K562 (cell line): ENCODE measurements at regions not wholly inside any gene's neighbourhood (a gene's known extent, or its start where the extent isn't known, plus 50 kb on each side); places are given as distances from the start of the nearest gene placed in this dataset.

ENCODE experiments used
- ATAC-seq: fragments of 200-7000 bp; cut with Tn5 transposase; 3 replicates; pipeline ENCODE4 v1.9.1; 2020; ENCODE audit warnings: moderate library complexity
- BruUV-seq: library from RNA; stranded (reverse); fragments of 400-500 nt; replicated peaks from 2 replicates; lab custom pipeline; 2021; lab: Mats Ljungman, UMichigan
- CTCF ChIA-PET: fragments of 300-600 bp; formaldehyde crosslinking; extraction: SDS; loops from one replicate; lab custom pipeline; 2021; ENCODE audit warnings: low intra/inter-chr PET ratio; lab: Yijun Ruan, JAX
- POLR2A ChIA-PET: fragments of 300-600, 350-650 bp; sonication (Branson Sonifier 250); formaldehyde crosslinking; extraction: SDS; loops from one replicate; lab custom pipeline; 2021; ENCODE audit warnings: antibody characterized with exemption, inconsistent platforms; lab: Yijun Ruan, JAX
- DNase-seq, 4 experiments: peaks; one replicate each; pipeline versions ENCODE4 v3.0.0 to v3.0.0-alpha.2; 2011 to 2018; ENCODE audit warnings: low spot score in 3 of 4, mixed read lengths in 3 of 4; ENCODE audit errors: extremely low read depth in 1 of 4
- FAIRE-seq: peaks from 2 replicates; lab custom pipeline; 2011; peaks lifted over from hg19 to GRCh38; lab: Jason Lieb, UNC
- H2AFZ ChIP-seq: 2 replicates; pipeline ENCODE4 v1.6.0; 2011; ENCODE audit warnings: low read depth, low read length, control low read depth, inconsistent platforms
- H3K27ac ChIP-seq: fragments of 200-600 bp; 3 replicates; pipeline ENCODE4 v1.8.0; 2011; ENCODE audit warnings: low read depth, mild to moderate bottlenecking, control low read depth, inconsistent platforms, low read length, moderate library complexity, mixed read lengths; ENCODE audit errors: extremely low read depth
- H3K27me3 ChIP-seq, 2 experiments: fragments of 300-600 bp in 1 of 2; 2 replicates in 1 of 2; 3 replicates in 1 of 2; pipeline versions ENCODE4 v1.6.0 to v1.8.0; 2011; ENCODE audit warnings: inconsistent platforms in 2 of 2, low read length in 2 of 2, mild to moderate bottlenecking in 1 of 2, mixed read lengths in 1 of 2, moderate library complexity in 1 of 2; ENCODE audit not compliant: control insufficient read depth in 2 of 2, insufficient read depth in 2 of 2
- H3K36me3 ChIP-seq: fragments of 300-600 bp; 3 replicates; pipeline ENCODE4 v1.8.0; 2011; ENCODE audit warnings: mild to moderate bottlenecking, low read length, inconsistent platforms; ENCODE audit not compliant: control insufficient read depth, insufficient read depth
- H3K4me1 ChIP-seq, 2 experiments: fragments of 200-600 bp in 1 of 2; replicated peaks in 1 of 2; 2 replicates in 1 of 2; 3 replicates in 1 of 2; pipeline versions ENCODE4 v1.5.1 to v1.8.0; 2011; ENCODE audit warnings: inconsistent platforms in 2 of 2, low read length in 2 of 2, mild to moderate bottlenecking in 1 of 2, mixed read lengths in 1 of 2, moderate library complexity in 1 of 2; ENCODE audit not compliant: control insufficient read depth in 2 of 2, insufficient read depth in 2 of 2
- H3K4me2 ChIP-seq: 2 replicates; pipeline ENCODE4 v1.6.1; 2011; ENCODE audit warnings: low read length, control low read depth, inconsistent platforms, mixed read lengths; ENCODE audit not compliant: insufficient read depth
- H3K4me3 ChIP-seq: fragments of 200-600 bp; sonication (generic), shearing (Covaris generic); 2 replicates; pipeline ENCODE4 v1.5.1; 2016; ENCODE audit warnings: control low read depth, inconsistent platforms
- H3K79me2 ChIP-seq: fragments of 200-600 bp; 3 replicates; pipeline ENCODE4 v1.8.0; 2011; ENCODE audit warnings: low read length, inconsistent platforms; ENCODE audit not compliant: control insufficient read depth, insufficient read depth
- H3K9ac ChIP-seq, 2 experiments: 2 replicates each; pipeline versions ENCODE4 v1.6.0 to v1.6.1; 2011; ENCODE audit warnings: low read depth in 2 of 2, low read length in 2 of 2, control low read depth in 1 of 2, inconsistent platforms in 1 of 2, mild to moderate bottlenecking in 1 of 2, mixed read lengths in 1 of 2; ENCODE audit not compliant: insufficient read depth in 1 of 2
- H3K9me1 ChIP-seq: one replicate; pipeline ENCODE4 v1.6.0; 2011; ENCODE audit warnings: inconsistent platforms, mild to moderate bottlenecking, low read length, moderate library complexity; ENCODE audit not compliant: control insufficient read depth, insufficient read depth
- H3K9me3 ChIP-seq: replicated peaks from 2 replicates; pipeline ENCODE4 v1.5.1; 2011; ENCODE audit warnings: low read depth, low read length, inconsistent platforms; ENCODE audit not compliant: control insufficient read depth, insufficient read depth
- H4K20me1 ChIP-seq: replicated peaks from 2 replicates; pipeline ENCODE4 v1.6.1; 2011; ENCODE audit warnings: low read length, inconsistent platforms, mixed read lengths; ENCODE audit not compliant: control insufficient read depth, insufficient read depth
- KDM1A ChIP-seq, 2 experiments: fragments of 450-650 bp; IDR thresholded peaks; 2 replicates each; pipeline ENCODE4 v1.6.1; 2016; ENCODE audit warnings: mild to moderate bottlenecking in 2 of 2
- NR2C1 ChIP-seq, 2 experiments: fragments of 450-650 bp; IDR thresholded peaks; 2 replicates each; pipeline ENCODE4 v1.6.1; 2017; ENCODE audit warnings: mild to moderate bottlenecking in 2 of 2, antibody characterized with exemption in 1 of 2, inconsistent platforms in 1 of 2, missing compliant biosample characterization in 1 of 2, missing genetic modification characterization in 1 of 2
- RREB1 ChIP-seq: fragments of 250-450 bp; sonication (Bioruptor Pico); IDR thresholded peaks from 2 replicates; pipeline ENCODE4 v1.4.0; 2020
- TGIF2 ChIP-seq: sonication (generic); formaldehyde crosslinking; IDR thresholded peaks from 2 replicates; pipeline ENCODE4 v1.8.1; 2022; ENCODE audit warnings: mild to moderate bottlenecking, missing genetic modification reagents, moderate library complexity
- TOE1 ChIP-seq, 2 experiments: fragments of 450-650 bp in 1 of 2; sonication (generic) in 1 of 2; formaldehyde crosslinking in 1 of 2; IDR thresholded peaks; 2 replicates each; pipeline versions ENCODE4 v1.7.1 to v1.8.0; 2016 to 2022; ENCODE audit warnings: borderline replicate concordance in 2 of 2, mild to moderate bottlenecking in 2 of 2, antibody characterized with exemption in 1 of 2, inconsistent platforms in 1 of 2, low read depth in 1 of 2, missing genetic modification reagents in 1 of 2, moderate library complexity in 1 of 2
- WGBS: fragments of 100-300 bp; shearing (Covaris generic); methylation state at CpG from one replicate; pipeline ENCODE4 v1.1.6; 2016; ENCODE audit warnings: low coverage, mixed read lengths; ENCODE audit not compliant: insufficient coverage; ENCODE audit errors: missing lambda C conversion rate; 5-methylcytosine and 5-hydroxymethylcytosine counted together
- in situ Hi-C: fragments of 300-500 bp; cut with MboI; formaldehyde crosslinking; loops from 4 replicates; pipeline ENCODE4 v1.15.0; 2018; ENCODE audit warnings: inconsistent platforms, mixed read lengths
- intact Hi-C: fragments of 100-400 bp; cut with micrococcal nuclease; formaldehyde crosslinking; loops from 2 replicates; pipeline ENCODE4 v1.14.2; 2022
- TF ChIP-seq, protein P1 (sequence below): sonication (generic); formaldehyde crosslinking; IDR thresholded peaks from 2 replicates; pipeline ENCODE4 v1.8.0; 2022; ENCODE audit warnings: mild to moderate bottlenecking, missing genetic modification reagents
- TF ChIP-seq, protein P2 (sequence below): fragments of 250-450 bp; sonication (Bioruptor Pico); IDR thresholded peaks from 2 replicates; pipeline ENCODE4 v1.8.0; 2021; ENCODE audit warnings: moderate library complexity, mild to moderate bottlenecking, inconsistent platforms

DNA sequence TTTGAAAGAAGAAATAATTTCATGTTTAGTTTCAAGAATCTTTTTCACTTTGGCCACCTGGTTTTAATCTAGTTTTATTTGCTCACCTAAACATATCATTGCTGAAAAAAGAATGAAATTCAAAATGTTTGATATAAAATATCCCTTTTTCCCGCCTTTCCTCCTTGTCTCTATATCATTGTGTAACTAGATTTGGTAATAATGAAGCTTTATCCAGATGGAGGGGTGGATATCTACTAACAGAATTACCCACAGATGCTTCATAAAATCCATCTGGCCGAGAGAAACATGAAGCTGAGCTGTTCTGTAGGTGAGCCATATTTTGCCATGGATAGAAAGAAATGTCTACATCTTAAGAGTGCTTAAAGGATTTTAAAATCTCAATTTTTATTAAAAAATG, 214.7 kb downstream of the ICE1 start (continued):
- TF ChIP-seq RREB1 (CRISPR knock-in tag) (no peak), TGIF2 (CRISPR knock-in tag) (no peak)

DNA sequence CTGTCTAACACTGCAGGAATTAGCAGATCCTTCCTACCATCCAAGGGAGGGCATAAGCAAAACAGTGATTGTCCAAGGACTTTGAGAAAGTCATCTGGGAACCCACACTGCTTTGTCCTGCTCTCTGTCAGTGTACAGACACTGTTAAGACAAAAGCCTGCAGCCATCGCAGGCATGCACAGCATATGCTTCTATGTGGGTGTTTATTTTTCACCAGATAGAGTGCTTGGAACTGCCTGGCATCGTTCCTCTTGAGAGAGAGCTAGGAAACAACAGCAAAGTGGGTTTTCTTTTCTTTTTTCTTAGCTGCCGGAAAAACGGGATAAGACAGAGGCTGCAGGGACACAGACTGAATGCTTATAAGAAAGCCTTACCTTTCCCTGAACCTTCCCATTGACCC, 212.3 kb downstream of the ICE1 start:
- H3K9ac ChIP-seq, result no peak overlapping the region
- FAIRE-seq (no peak), ATAC-seq (no peak), DNase-seq (no peak)
- POLR2A ChIA-PET, result no interaction called here
- H2AFZ ChIP-seq, result no peak overlapping the region
- no peaks in the 10 kb centered on the region for H3K36me3 ChIP-seq
- H3K4me3 ChIP-seq, result no peak overlapping the region
- no peaks in the 10 kb centered on the region for H3K9me3 ChIP-seq
- no peaks in the 10 kb centered on the region; a peak in 1 of 5 replicates for H3K27me3 ChIP-seq
- intact Hi-C loops, result no loop called here
- H3K4me2 ChIP-seq, result no peak overlapping the region
- BruUV-seq, result no TSS peak
- CTCF ChIA-PET, result no interaction called here
- 2% methylated on average over 4 of the region's 4 CpGs for WGBS
- H4K20me1 ChIP-seq, result no peaks in the 10 kb centered on the region
- H3K79me2 ChIP-seq, result no peaks in the 10 kb centered on the region
- no peaks in the 10 kb centered on the region for H3K4me1 ChIP-seq
- H3K27ac ChIP-seq, result no peak overlapping the region
- in situ Hi-C loops, result no loop called here
- no peaks in the 10 kb centered on the region for H3K9me1 ChIP-seq
- TF ChIP-seq KDM1A (IDR thresholded peaks at IDR 0.05) (no peak), TOE1 (IDR thresholded peaks at IDR 0.05; ENCODE audit: borderline replicate concordance) (no peak), TOE1 (CRISPR knock-in tag; IDR thresholded peaks at IDR 0.05; ENCODE audit: borderline replicate concordance, low read depth) (no peak), NR2C1 (IDR thresholded peaks at IDR 0.05) (no peak), NR2C1 (tag; IDR thresholded peaks at IDR 0.05) (no peak)
- TF ChIP-seq, protein P1, sequence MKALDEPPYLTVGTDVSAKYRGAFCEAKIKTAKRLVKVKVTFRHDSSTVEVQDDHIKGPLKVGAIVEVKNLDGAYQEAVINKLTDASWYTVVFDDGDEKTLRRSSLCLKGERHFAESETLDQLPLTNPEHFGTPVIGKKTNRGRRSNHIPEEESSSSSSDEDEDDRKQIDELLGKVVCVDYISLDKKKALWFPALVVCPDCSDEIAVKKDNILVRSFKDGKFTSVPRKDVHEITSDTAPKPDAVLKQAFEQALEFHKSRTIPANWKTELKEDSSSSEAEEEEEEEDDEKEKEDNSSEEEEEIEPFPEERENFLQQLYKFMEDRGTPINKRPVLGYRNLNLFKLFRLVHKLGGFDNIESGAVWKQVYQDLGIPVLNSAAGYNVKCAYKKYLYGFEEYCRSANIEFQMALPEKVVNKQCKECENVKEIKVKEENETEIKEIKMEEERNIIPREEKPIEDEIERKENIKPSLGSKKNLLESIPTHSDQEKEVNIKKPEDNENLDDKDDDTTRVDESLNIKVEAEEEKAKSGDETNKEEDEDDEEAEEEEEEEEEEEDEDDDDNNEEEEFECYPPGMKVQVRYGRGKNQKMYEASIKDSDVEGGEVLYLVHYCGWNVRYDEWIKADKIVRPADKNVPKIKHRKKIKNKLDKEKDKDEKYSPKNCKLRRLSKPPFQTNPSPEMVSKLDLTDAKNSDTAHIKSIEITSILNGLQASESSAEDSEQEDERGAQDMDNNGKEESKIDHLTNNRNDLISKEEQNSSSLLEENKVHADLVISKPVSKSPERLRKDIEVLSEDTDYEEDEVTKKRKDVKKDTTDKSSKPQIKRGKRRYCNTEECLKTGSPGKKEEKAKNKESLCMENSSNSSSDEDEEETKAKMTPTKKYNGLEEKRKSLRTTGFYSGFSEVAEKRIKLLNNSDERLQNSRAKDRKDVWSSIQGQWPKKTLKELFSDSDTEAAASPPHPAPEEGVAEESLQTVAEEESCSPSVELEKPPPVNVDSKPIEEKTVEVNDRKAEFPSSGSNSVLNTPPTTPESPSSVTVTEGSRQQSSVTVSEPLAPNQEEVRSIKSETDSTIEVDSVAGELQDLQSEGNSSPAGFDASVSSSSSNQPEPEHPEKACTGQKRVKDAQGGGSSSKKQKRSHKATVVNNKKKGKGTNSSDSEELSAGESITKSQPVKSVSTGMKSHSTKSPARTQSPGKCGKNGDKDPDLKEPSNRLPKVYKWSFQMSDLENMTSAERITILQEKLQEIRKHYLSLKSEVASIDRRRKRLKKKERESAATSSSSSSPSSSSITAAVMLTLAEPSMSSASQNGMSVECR (CRISPR knock-in tag), result no peak
- TF ChIP-seq, protein P2, sequence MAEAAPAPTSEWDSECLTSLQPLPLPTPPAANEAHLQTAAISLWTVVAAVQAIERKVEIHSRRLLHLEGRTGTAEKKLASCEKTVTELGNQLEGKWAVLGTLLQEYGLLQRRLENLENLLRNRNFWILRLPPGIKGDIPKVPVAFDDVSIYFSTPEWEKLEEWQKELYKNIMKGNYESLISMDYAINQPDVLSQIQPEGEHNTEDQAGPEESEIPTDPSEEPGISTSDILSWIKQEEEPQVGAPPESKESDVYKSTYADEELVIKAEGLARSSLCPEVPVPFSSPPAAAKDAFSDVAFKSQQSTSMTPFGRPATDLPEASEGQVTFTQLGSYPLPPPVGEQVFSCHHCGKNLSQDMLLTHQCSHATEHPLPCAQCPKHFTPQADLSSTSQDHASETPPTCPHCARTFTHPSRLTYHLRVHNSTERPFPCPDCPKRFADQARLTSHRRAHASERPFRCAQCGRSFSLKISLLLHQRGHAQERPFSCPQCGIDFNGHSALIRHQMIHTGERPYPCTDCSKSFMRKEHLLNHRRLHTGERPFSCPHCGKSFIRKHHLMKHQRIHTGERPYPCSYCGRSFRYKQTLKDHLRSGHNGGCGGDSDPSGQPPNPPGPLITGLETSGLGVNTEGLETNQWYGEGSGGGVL (CRISPR knock-in tag), result no peak
